Epithelial cell of proximal tubule (primary cell): ENCODE measurements at regions not wholly inside any gene's neighbourhood (a gene's known extent, or its start where the extent isn't known, plus 50 kb on each side); places are given as distances from the start of the nearest gene placed in this dataset.

Experiments
- DNase-seq: peaks from one replicate; pipeline ENCODE4 v3.0.0-alpha.2; 2011; ENCODE audit warnings: low read depth
- H3K4me3 ChIP-seq: 2 replicates; pipeline ENCODE4 v1.5.1; 2011; ENCODE audit warnings: low read depth, mild to moderate bottlenecking, low read length
- CTCF ChIP-seq: conservative IDR thresholded peaks from 2 replicates; pipeline ENCODE4 v1.5.1; 2012; ENCODE audit warnings: low read depth, mild to moderate bottlenecking, low read length

- peak; percentile 82 for DNase-seq
- no peak for TF ChIP-seq CTCF
- H3K4me3 ChIP-seq = peak overlapping the region; percentile 40
These were observed 159.4 kb upstream of the CITED2 start for GRCh38 chr6:139533573-139534471.

GRCh38 chr6:139533171-139533570 lies 158.7 kb upstream of the CITED2 start:
- no peak for DNase-seq
- no peak overlapping the region for H3K4me3 ChIP-seq
- TF ChIP-seq CTCF = no peak

GRCh38 chr6:139531148-139532115 lies 157.0 kb upstream of the CITED2 start:
- DNase-seq = no peak
- no peak overlapping the region for H3K4me3 ChIP-seq
- no peak for TF ChIP-seq CTCF

GRCh38 chr6:139530561-139530960 lies 156.1 kb upstream of the CITED2 start:
- DNase-seq = peak; percentile 74
- TF ChIP-seq CTCF = no peak
- H3K4me3 ChIP-seq = no peak overlapping the region

- no peak for DNase-seq
- no peak for TF ChIP-seq CTCF
- H3K4me3 ChIP-seq = no peak overlapping the region
These were observed 155.0 kb upstream of the CITED2 start for GRCh38 chr6:139529420-139529819.

GRCh38 chr6:139528471-139528870 lies 154.0 kb upstream of the CITED2 start:
- DNase-seq = no peak
- TF ChIP-seq CTCF = no peak
- H3K4me3 ChIP-seq = no peak overlapping the region
